K562 (cell line): ENCODE measurements at regions not wholly inside any gene's neighbourhood (a gene's known extent, or its start where the extent isn't known, plus 50 kb on each side); places are given as distances from the start of the nearest gene placed in this dataset.
A peak's percentile ranks its signal among the peaks of the same experiment; 100 is the strongest.

ENCODE experiments used
- BHLHE40 ChIP-seq: IDR thresholded peaks from 2 replicates; pipeline ENCODE4 v1.6.1; 2011; ENCODE audit warnings: low read length, improper control_type of control experiment
- KAT7 ChIP-seq: sonication (generic); formaldehyde crosslinking; IDR thresholded peaks from 2 replicates; pipeline ENCODE4 v1.8.0; 2022; ENCODE audit warnings: missing genetic modification reagents, mild to moderate bottlenecking, borderline replicate concordance
- MAFG ChIP-seq: fragments of 450-650 bp; conservative IDR thresholded peaks from 2 replicates; pipeline ENCODE4 v1.6.1; 2016; ENCODE audit warnings: missing genetic modification characterization, missing compliant biosample characterization
- NCOA1 ChIP-seq: fragments of 450-650 bp; IDR thresholded peaks from 2 replicates; pipeline ENCODE4 v1.6.1; 2016; ENCODE audit warnings: low read depth
- NRF1 ChIP-seq, 2 experiments: fragments of 450-650 bp; IDR thresholded peaks in 1 of 2; conservative IDR thresholded peaks in 1 of 2; 2 replicates each; pipeline ENCODE4 v1.6.1; 2014; ENCODE audit warnings: mild to moderate bottlenecking in 2 of 2
- RHOXF2B ChIP-seq: fragments of 250-450 bp; sonication (Bioruptor Pico); conservative IDR thresholded peaks from 2 replicates; pipeline ENCODE4 v1.5.1; 2021
- ZC3H8 ChIP-seq: fragments of 450-650 bp; IDR thresholded peaks from 2 replicates; pipeline ENCODE4 v1.6.1; 2017
- ZNF174 ChIP-seq: fragments of 250-450 bp; sonication (Bioruptor Pico); IDR thresholded peaks from 2 replicates; pipeline ENCODE4 v1.4.0; 2020; ENCODE audit warnings: mild to moderate bottlenecking
- ZNF239 ChIP-seq: fragments of 250-450 bp; sonication (Bioruptor Pico); IDR thresholded peaks from 2 replicates; pipeline ENCODE4 v1.4.0; 2020; ENCODE audit warnings: mild to moderate bottlenecking
- TF ChIP-seq, protein P1 (sequence below): fragments of 450-650 bp; IDR thresholded peaks from 2 replicates; pipeline ENCODE4 v1.6.1; 2016; ENCODE audit warnings: missing biosample characterization, missing genetic modification characterization
- TF ChIP-seq, protein P2 (sequence below), 2 experiments: fragments of 450-650 bp in 1 of 2; sonication (generic) in 1 of 2; formaldehyde crosslinking in 1 of 2; IDR thresholded peaks in 1 of 2; conservative IDR thresholded peaks in 1 of 2; 2 replicates each; pipeline versions ENCODE4 v1.6.1 to v1.8.1; 2016 to 2023; ENCODE audit warnings: mild to moderate bottlenecking in 2 of 2, moderate library complexity in 2 of 2, inconsistent platforms in 1 of 2, missing genetic modification reagents in 1 of 2
- TF ChIP-seq, protein P3 (sequence below): fragments of 450-650 bp; formaldehyde crosslinking; IDR thresholded peaks from 2 replicates; pipeline ENCODE4 v1.4.0; 2020; ENCODE audit warnings: mild to moderate bottlenecking
- TF ChIP-seq, protein P4 (sequence below): fragments of 450-650 bp; formaldehyde crosslinking; IDR thresholded peaks from 2 replicates; pipeline ENCODE4 v1.4.0; 2022; ENCODE audit warnings: mild to moderate bottlenecking, moderate library complexity
- TF ChIP-seq, protein P5 (sequence below): fragments of 450-650 bp; IDR thresholded peaks from one replicate; pipeline ENCODE4 v1.6.1; 2018; ENCODE audit warnings: mild to moderate bottlenecking, moderate library complexity; ENCODE audit not compliant: partially characterized antibody

DNA sequence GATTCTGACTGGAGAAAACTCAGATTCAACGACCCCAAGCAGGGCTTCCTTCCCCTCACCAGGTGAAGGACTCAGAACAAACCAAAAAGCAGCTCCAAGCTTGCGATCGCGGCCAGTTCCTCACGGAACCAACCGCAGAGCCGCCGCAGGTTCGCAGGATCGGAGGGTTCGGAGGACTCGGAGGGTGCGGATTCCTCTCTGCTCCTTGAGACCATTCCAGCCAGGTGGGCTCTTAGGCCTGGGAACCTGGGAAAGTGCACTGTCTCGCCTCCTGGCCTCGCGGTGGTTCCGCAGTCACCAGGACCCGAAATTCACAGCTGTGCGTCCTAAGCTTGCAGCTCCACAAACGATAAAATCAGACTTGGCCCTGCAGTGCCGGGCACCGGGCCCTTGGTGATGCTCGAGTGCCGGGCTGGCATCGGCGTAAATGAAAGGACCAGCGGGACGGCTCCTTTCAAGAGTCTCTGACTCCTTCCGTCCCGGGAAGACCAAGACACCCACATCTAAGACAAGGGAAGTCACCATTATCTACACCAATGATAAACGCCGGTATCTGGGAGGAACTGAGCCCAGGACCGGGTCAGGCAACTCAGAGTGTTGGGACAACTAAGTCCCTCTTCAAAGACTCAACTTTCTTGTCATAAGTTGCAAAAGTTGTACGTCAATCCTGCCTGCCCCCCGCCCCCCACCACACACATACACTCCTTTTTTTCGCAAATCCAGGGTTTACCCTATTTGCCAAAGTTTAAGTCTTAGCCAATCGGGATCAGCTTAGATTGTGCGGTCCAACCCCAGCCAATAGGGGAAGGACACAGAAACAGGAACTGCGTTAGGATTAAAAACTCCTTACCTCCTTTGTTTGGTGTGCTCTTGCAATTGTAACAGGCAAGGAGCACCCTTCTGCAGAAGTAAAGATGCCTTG, 69.8 kb upstream of the PRSS16 start (continued):
- TF ChIP-seq, protein P1, sequence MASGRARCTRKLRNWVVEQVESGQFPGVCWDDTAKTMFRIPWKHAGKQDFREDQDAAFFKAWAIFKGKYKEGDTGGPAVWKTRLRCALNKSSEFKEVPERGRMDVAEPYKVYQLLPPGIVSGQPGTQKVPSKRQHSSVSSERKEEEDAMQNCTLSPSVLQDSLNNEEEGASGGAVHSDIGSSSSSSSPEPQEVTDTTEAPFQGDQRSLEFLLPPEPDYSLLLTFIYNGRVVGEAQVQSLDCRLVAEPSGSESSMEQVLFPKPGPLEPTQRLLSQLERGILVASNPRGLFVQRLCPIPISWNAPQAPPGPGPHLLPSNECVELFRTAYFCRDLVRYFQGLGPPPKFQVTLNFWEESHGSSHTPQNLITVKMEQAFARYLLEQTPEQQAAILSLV, result no peak
- no peak for TF ChIP-seq RHOXF2B (CRISPR knock-in tag)
- no peak for TF ChIP-seq ZNF239 (CRISPR knock-in tag)
- TF ChIP-seq NRF1 (conservative IDR thresholded peaks at IDR 0.05 in 1 of 2, IDR thresholded peaks at IDR 0.05 in 1 of 2), result no peak
- TF ChIP-seq, protein P2, sequence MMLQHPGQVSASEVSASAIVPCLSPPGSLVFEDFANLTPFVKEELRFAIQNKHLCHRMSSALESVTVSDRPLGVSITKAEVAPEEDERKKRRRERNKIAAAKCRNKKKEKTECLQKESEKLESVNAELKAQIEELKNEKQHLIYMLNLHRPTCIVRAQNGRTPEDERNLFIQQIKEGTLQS (IDR thresholded peaks at IDR 0.05), result no peak
- TF ChIP-seq, protein P2 (CRISPR knock-in tag; conservative IDR thresholded peaks at IDR 0.05), result peak; percentile 49
- TF ChIP-seq, protein P3, sequence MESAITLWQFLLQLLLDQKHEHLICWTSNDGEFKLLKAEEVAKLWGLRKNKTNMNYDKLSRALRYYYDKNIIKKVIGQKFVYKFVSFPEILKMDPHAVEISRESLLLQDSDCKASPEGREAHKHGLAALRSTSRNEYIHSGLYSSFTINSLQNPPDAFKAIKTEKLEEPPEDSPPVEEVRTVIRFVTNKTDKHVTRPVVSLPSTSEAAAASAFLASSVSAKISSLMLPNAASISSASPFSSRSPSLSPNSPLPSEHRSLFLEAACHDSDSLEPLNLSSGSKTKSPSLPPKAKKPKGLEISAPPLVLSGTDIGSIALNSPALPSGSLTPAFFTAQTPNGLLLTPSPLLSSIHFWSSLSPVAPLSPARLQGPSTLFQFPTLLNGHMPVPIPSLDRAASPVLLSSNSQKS, result no peak
- no peak for TF ChIP-seq ZNF174
- TF ChIP-seq, protein P4, sequence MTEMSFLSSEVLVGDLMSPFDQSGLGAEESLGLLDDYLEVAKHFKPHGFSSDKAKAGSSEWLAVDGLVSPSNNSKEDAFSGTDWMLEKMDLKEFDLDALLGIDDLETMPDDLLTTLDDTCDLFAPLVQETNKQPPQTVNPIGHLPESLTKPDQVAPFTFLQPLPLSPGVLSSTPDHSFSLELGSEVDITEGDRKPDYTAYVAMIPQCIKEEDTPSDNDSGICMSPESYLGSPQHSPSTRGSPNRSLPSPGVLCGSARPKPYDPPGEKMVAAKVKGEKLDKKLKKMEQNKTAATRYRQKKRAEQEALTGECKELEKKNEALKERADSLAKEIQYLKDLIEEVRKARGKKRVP (CRISPR knock-in tag), result no peak
- no peak for TF ChIP-seq ZC3H8
- no peak for TF ChIP-seq MAFG (tag)
- TF ChIP-seq NCOA1, result no peak
- TF ChIP-seq, protein P5, sequence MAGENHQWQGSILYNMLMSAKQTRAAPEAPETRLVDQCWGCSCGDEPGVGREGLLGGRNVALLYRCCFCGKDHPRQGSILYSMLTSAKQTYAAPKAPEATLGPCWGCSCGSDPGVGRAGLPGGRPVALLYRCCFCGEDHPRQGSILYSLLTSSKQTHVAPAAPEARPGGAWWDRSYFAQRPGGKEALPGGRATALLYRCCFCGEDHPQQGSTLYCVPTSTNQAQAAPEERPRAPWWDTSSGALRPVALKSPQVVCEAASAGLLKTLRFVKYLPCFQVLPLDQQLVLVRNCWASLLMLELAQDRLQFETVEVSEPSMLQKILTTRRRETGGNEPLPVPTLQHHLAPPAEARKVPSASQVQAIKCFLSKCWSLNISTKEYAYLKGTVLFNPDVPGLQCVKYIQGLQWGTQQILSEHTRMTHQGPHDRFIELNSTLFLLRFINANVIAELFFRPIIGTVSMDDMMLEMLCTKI, result no peak
- TF ChIP-seq KAT7 (CRISPR knock-in tag), result no peak
- no peak for TF ChIP-seq BHLHE40
